GM12878 (cell line): ENCODE measurements at regions not wholly inside any gene's neighbourhood (a gene's known extent, or its start where the extent isn't known, plus 50 kb on each side); places are given as distances from the start of the nearest gene placed in this dataset.

Experiments used
- ATAC-seq: fragments of 200-7000 bp; cut with Tn5 transposase; 3 replicates; pipeline ENCODE4 v1.9.1; 2020; ENCODE audit warnings: mild to moderate bottlenecking, moderate library complexity
- BruUV-seq: library from RNA; stranded (reverse); fragments of 400-500 nt; replicated peaks from 2 replicates; lab custom pipeline; 2021; lab: Mats Ljungman, UMichigan
- CTCF ChIA-PET: fragments of 300-600 bp; sonication (Branson Sonifier 250); formaldehyde crosslinking; extraction: SDS; loops from one replicate; lab custom pipeline; 2021; ENCODE audit warnings: inconsistent platforms; lab: Yijun Ruan, JAX
- POLR2A ChIA-PET: fragments of 350-600 bp; formaldehyde crosslinking; extraction: SDS; loops from one replicate; lab custom pipeline; 2021; ENCODE audit warnings: inconsistent platforms; lab: Charles Lee
- RAD21 ChIA-PET: fragments of 300-600 bp; sonication (Branson Sonifier 250); formaldehyde crosslinking; loops from one replicate; lab custom pipeline; 2023; ENCODE audit warnings: antibody characterized with exemption; ENCODE audit not compliant: unreplicated experiment; lab: Charles Lee
- SMC1A ChIA-PET: fragments of 300-600 bp; sonication (Branson Sonifier 250); formaldehyde crosslinking; loops from one replicate; lab custom pipeline; 2023; ENCODE audit not compliant: unreplicated experiment, uncharacterized antibody; lab: Charles Lee
- DNase-seq: peaks from one replicate; pipeline ENCODE4 v3.0.0-alpha.2; 2011; ENCODE audit warnings: low read depth, low spot score
- FAIRE-seq: peaks from 3 replicates; lab custom pipeline; 2011; peaks lifted over from hg19 to GRCh38; lab: Jason Lieb, UNC
- H2AFZ ChIP-seq: 2 replicates; pipeline ENCODE4 v1.6.0; 2011; ENCODE audit warnings: low read depth, low read length, control low read depth; ENCODE audit not compliant: control insufficient read depth
- H3K27ac ChIP-seq: 2 replicates; pipeline ENCODE4 v1.5.1; 2011; ENCODE audit warnings: control low read depth; ENCODE audit not compliant: control insufficient read depth, insufficient read depth
- H3K27me3 ChIP-seq, 2 experiments: replicated peaks in 1 of 2; 2 replicates each; pipeline versions ENCODE4 v1.6.0 to v1.6.1; 2011; ENCODE audit warnings: low read length in 1 of 2; ENCODE audit not compliant: control insufficient read depth in 2 of 2, insufficient read depth in 2 of 2
- H3K36me3 ChIP-seq, 2 experiments: 2 replicates each; pipeline ENCODE4 v1.5.1; 2011; ENCODE audit warnings: low read length in 1 of 2; ENCODE audit not compliant: control insufficient read depth in 2 of 2, insufficient read depth in 2 of 2
- H3K4me1 ChIP-seq: 2 replicates; pipeline ENCODE4 v1.6.1; 2011; ENCODE audit warnings: mild to moderate bottlenecking, low read length, moderate library complexity, mixed read lengths; ENCODE audit not compliant: control insufficient read depth, insufficient read depth
- H3K4me2 ChIP-seq: 2 replicates; pipeline ENCODE4 v1.6.0; 2011; ENCODE audit warnings: control low read depth; ENCODE audit not compliant: control insufficient read depth, insufficient read depth
- H3K4me3 ChIP-seq: fragments of 200-600 bp; sonication (generic); 2 replicates; pipeline ENCODE4 v1.5.1; 2016
- H3K79me2 ChIP-seq: 2 replicates; pipeline ENCODE4 v1.6.0; 2011; ENCODE audit warnings: low read length; ENCODE audit not compliant: control insufficient read depth, insufficient read depth
- H3K9ac ChIP-seq: 2 replicates; pipeline ENCODE4 v1.8.0; 2011; ENCODE audit warnings: low read length, control low read depth, mixed read lengths; ENCODE audit not compliant: control insufficient read depth, insufficient read depth
- H3K9me3 ChIP-seq: replicated peaks from 3 replicates; pipeline ENCODE4 v1.5.1; 2011; ENCODE audit warnings: mild to moderate bottlenecking, low read length; ENCODE audit not compliant: control insufficient read depth, insufficient read depth
- H4K20me1 ChIP-seq: 2 replicates; pipeline ENCODE4 v1.6.0; 2011; ENCODE audit not compliant: control insufficient read depth, insufficient read depth
- ATF3 ChIP-seq: IDR thresholded peaks from 2 replicates; pipeline ENCODE4 v1.6.1; 2011; ENCODE audit warnings: low read depth, mild to moderate bottlenecking, low read length, moderate library complexity, borderline replicate concordance; ENCODE audit errors: extremely low read depth
- CBX3 ChIP-seq: fragments of 200-600 bp; sonication (generic); IDR thresholded peaks from 2 replicates; pipeline ENCODE4 v1.6.1; 2016; ENCODE audit warnings: low read depth, borderline replicate concordance
- CBX5 ChIP-seq: sonication (generic); IDR thresholded peaks from 2 replicates; pipeline ENCODE4 v1.6.1; 2016; ENCODE audit warnings: low read depth, moderate library complexity, mild to moderate bottlenecking, inconsistent platforms
- CHD1 ChIP-seq: IDR thresholded peaks from 2 replicates; pipeline ENCODE4 v1.6.1; 2012; ENCODE audit warnings: low read depth, low read length, improper control_type of control experiment
- EED ChIP-seq: sonication (generic); IDR thresholded peaks from 2 replicates; pipeline ENCODE4 v1.6.1; 2016; ENCODE audit warnings: antibody characterized with exemption, low read depth
- FOS ChIP-seq: IDR thresholded peaks from 3 replicates; pipeline ENCODE4 v1.6.1; 2011; ENCODE audit warnings: borderline replicate concordance; ENCODE audit not compliant: insufficient read length; ENCODE audit errors: extremely low read depth
- FOXK2 ChIP-seq: fragments of 450-650 bp; IDR thresholded peaks from 2 replicates; pipeline ENCODE4 v1.6.1; 2017; ENCODE audit warnings: mild to moderate bottlenecking, moderate library complexity
- MLLT1 ChIP-seq: fragments of 450-650 bp; IDR thresholded peaks from 2 replicates; pipeline ENCODE4 v1.6.1; 2016; ENCODE audit warnings: mild to moderate bottlenecking
- NFIC ChIP-seq: IDR thresholded peaks from 2 replicates; pipeline ENCODE4 v1.6.1; 2012; ENCODE audit warnings: low read depth, mild to moderate bottlenecking, inconsistent platforms, low read length, moderate library complexity
- NFYB ChIP-seq: IDR thresholded peaks from 2 replicates; pipeline ENCODE4 v1.6.1; 2011; ENCODE audit warnings: low read depth, mild to moderate bottlenecking, low read length, improper control_type of control experiment, moderate library complexity; ENCODE audit not compliant: insufficient read depth
- PRDM15 ChIP-seq: fragments of 450-650 bp; formaldehyde crosslinking; IDR thresholded peaks from 2 replicates; pipeline ENCODE4 v1.4.0; 2020; ENCODE audit warnings: mild to moderate bottlenecking, moderate library complexity
- RCOR1 ChIP-seq: conservative IDR thresholded peaks from 2 replicates; pipeline ENCODE4 v1.6.1; 2012; ENCODE audit warnings: low read depth, low read length, improper control_type of control experiment
- REST ChIP-seq: IDR thresholded peaks from 2 replicates; pipeline ENCODE4 v1.6.1; 2012; ENCODE audit warnings: mild to moderate bottlenecking, low read depth, low read length
- SMAD1 ChIP-seq: fragments of 450-650 bp; IDR thresholded peaks from 2 replicates; pipeline ENCODE4 v1.6.1; 2018; ENCODE audit warnings: mild to moderate bottlenecking, low read depth; ENCODE audit not compliant: partially characterized antibody
- SREBF2 ChIP-seq: IDR thresholded peaks from 2 replicates; pipeline ENCODE4 v1.6.1; 2012; ENCODE audit warnings: mild to moderate bottlenecking, low read length
- STAT1 ChIP-seq: fragments of 450-650 bp; conservative IDR thresholded peaks from 2 replicates; pipeline ENCODE4 v1.6.1; 2014; ENCODE audit warnings: antibody characterized with exemption, mild to moderate bottlenecking
- TCF3 ChIP-seq: IDR thresholded peaks from 2 replicates; pipeline ENCODE4 v1.6.1; 2012; ENCODE audit warnings: low read depth, mild to moderate bottlenecking, low read length, borderline replicate concordance; ENCODE audit not compliant: insufficient read depth
- WGBS: methylation state at CpG from one replicate; pipeline ENCODE4 v1.1.6; 2016; ENCODE audit warnings: low lambda C conversion rate; ENCODE audit not compliant: insufficient replicate concordance, insufficient coverage; ENCODE audit errors: missing lambda C conversion rate; 5-methylcytosine and 5-hydroxymethylcytosine counted together
- in situ Hi-C: fragments of 300-500 bp; cut with MboI; formaldehyde crosslinking; loops from 9 replicates; pipeline ENCODE4 v1.14.3; 2018; ENCODE audit warnings: mixed read lengths
- intact Hi-C: fragments of 100-400 bp; cut with micrococcal nuclease; formaldehyde crosslinking; loops from one replicate; pipeline ENCODE4 v1.14.2; 2022; ENCODE audit not compliant: unreplicated experiment

DNA sequence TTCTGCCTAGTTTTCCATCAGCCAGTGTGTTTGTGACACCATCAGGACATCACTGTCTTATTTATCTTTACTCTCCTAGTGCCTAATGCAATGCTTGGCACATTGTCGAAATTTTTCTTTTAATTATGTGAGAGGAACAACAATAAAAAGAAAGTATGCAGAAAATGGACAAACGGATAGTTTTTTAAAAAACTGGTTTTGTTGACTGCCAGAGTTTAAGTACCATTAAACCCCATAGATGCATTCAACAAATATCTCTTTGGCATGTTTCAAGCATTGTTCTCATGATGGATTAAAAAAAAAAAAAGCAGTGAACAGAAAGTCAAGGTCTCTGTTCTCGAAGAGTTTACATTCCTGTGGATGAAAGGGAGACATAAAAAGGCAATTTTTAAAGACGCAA, 398.4 kb downstream of the PPP3CA start:
- FAIRE-seq (no peak), ATAC-seq (no peak), DNase-seq (no peak)
- ChIA-PET POLR2A (no interaction called here), CTCF (no interaction called here), SMC1A (no interaction called here), RAD21 (no interaction called here)
- Histone ChIP-seq H4K20me1 (no peaks in the 10 kb centered on the region), H3K4me2 (no peak overlapping the region), H3K4me1 (no peaks in the 10 kb centered on the region), H3K79me2 (no peaks in the 10 kb centered on the region), H3K27me3 (no peaks in the 10 kb centered on the region), H2AFZ (no peak overlapping the region), H3K9me3 (no peaks in the 10 kb centered on the region), H3K4me3 (no peak overlapping the region), H3K9ac (no peak overlapping the region), H3K27ac (no peak overlapping the region), H3K36me3 (no peaks in the 10 kb centered on the region)
- 36% methylated on average over 4 of the region's 4 CpGs for WGBS
- intact Hi-C loops = no loop called here
- in situ Hi-C loops = no loop called here
- no TSS peak for BruUV-seq
- no peak for TF ChIP-seq CBX3
- TF ChIP-seq NFIC = no peak
- TF ChIP-seq CHD1 = no peak
- no peak for TF ChIP-seq REST
- no peak for TF ChIP-seq SMAD1
- no peak for TF ChIP-seq NFYB
- TF ChIP-seq EED = no peak
- TF ChIP-seq RCOR1 = no peak
- no peak for TF ChIP-seq ATF3
- no peak for TF ChIP-seq MLLT1
- TF ChIP-seq CBX5 = no peak
- no peak for TF ChIP-seq TCF3
- TF ChIP-seq SREBF2 = no peak
- TF ChIP-seq PRDM15 (CRISPR knock-in tag) = no peak
- TF ChIP-seq FOXK2 = no peak
- TF ChIP-seq STAT1 = no peak
- TF ChIP-seq FOS = no peak
